DMS 273 treated with DMSO at 0.1 percent for 48 hours (cell line): ENCODE measurements at regions not wholly inside any gene's neighbourhood (a gene's known extent, or its start where the extent isn't known, plus 50 kb on each side); places are given as distances from the start of the nearest gene placed in this dataset.

Experiments
- DNase-seq: peaks from one replicate; lab custom pipeline; 2025; lab: John Stamatoyannopoulos, UW

DNA sequence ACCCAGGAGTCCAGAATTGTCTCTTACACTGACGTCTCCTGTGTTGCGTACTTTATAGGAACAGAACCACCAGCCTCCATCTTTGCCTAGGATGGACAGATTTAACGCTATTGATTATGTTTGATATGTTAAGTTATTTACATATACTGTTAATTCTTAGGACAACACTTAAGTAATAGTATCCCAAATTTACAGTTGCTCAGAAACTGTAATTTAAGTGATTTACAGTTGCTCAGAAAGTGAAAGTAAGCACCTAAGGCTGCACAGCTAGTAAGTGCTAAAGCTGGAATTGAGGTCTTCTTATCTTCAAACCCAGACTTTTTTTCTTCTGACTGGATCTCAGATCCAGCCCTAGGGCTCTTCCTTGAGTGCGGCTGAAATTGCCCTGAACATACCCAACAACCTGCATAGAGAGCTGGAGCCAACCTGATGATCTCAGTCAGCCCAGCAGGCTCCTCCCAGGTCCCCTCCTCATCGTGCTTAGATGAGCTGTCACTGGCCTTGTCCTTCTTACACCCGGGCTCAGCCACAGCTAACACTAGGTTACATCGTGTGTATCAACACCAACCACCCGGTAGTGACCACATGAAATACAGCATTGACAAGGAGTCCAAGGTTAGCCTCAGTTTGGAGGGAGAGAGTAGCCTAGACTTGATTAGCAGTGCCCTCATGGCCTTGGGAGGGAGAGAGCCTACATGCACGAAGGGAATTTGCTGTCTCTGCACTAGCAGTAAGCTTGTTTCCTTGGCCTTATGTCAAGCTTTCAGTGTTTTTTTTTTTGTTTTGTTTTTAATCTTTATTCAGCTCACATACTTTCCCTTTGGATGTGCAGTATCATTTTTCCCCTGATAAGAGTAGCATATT, 111.1 kb upstream of the ARHGAP5 start:
- no peak for DNase-seq

DNA sequence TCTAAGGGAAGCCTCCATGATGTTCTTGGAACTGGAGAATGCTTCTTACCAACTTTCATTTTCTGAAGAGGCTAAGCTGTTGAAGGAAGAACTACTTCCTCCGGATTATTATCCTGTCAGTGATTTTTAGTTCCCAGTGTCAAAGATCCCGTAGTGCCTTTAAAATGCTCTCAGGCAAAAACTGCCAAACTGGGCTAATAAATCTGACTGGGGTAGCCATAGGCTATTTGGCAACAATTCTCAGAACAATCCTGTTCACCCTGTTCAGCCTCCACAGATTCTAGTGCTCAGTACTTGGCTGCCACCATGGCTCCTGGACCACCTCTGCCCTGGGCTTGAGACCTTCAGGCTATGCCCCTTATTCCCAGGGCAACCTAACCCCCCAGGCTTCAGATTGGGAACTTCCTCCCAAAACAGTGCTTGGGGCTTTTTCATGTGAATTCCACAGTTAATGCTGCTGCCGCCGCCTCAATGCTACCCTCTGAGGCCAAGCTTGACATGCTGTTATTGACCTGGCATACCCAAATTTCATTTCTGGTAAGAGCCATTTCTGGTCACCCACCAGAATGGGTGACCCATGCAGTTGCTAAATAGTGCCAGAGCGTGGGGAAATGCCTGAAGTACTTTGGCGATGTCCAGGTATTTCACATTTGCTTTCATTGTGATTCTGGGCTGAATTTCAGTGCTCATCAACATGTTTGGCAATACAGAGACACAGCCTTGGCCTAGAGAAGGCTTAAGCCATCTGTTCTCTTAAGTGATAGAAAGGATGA, 110.0 kb upstream of the ARHGAP5 start:
- no peak for DNase-seq

DNA sequence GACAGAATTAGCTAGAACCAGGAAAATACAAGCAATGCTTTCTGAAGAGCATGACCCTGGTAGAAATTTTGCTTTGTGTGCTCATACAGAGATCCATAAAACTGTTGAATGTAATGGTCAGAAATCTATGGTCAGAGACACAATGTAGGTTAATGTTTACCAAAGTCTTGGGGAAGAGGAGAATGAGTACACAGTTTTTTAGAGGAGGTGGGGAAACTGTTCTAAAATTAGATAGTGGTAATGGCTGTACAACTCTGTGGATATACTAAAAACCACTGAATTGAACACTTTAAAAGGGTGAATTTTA, 109.5 kb upstream of the ARHGAP5 start:
- DNase-seq: no peak

DNA sequence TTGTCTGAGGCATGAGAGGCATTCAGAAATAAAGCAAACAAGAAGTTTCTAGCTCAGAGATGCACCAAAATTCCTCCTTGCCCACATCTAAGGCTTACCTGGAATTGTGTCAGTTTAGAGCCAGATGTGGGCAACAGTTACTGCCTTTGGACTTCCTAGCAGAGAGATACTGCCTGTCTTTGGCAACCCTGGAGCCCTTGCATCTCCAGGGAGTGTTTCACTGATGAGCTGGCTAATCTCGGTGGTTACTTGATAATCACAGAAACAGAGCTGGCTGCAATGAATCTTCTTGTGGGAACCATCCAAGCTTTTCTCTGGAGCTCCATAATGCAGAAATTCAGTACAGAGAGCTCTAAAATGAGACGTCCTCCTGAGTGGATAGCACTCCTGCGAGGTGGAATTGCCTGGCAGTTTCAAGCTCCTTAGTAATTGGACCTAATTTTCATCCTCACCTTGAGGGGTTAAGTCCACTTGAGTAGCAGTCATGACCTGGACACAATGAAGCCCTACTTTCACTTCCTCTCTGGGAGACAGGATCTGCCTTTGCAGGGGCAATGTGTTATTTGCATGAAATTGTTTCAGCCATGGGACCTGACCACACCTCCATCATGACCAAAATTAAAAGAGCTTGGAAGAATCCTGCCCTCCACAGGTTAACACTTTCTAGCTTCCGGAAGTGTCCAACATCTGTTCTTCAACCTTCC, 108.8 kb upstream of the ARHGAP5 start:
- no peak for DNase-seq

DNA sequence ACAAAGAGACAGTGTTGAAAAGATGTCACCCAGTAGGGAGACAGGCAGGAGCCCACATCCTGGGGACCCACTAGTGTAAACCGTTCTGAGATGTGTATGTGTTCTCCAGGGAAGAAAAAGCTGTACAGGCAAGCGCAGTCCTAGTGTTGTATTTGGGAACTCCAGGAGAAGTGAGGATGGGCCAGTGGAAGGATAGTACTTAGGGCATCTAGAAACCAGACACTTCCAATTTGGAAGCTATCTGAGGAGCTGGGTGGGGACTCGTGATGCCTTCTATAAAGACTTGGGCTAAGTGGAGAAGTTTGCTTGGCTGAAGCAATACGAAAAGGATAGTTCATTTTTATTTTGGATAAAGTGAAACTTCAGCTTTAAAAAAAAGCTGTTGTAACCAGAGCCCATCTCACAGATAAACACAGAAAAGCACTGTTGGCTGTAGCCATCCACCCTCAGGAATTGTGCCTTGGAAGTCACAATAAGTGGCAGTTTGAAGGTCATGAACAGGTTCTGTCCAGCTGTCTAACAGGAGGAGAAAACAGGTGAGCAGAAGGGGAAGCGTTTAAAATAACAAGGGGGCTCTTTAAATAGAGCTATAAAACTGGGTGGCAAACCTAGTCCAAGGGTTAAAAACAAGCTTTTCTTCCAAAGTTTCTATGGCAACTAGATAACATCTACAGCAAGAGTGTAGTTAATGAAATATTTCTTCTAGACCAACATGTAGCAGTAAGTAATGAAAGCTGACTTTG, 108.0 kb upstream of the ARHGAP5 start:
- DNase-seq: peak; percentile 71

DNA sequence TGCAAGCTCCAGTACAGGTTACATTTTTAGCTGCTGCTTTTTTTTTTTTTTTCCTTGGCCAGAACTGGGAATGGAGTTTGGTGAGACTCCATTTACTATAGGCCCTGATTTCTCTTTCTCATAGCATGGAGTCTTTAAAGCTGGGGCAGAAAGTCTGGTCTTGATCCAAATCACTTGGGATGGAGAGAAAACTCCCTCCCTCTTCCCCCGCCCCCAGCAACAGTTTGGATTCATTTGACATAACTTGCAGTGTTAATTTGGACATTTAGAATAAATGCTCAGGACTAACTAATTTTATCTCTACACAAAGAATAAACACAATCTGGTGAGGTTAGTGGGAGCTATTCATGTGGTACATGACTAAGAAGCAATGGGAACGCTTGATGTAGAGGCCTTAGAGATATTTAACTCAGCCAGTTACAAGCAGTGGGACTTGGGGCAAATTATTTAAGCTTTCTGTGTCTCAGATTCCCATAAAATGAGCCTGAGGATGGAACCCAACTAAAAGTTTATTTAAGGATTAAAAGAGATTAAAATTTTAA, 107.3 kb upstream of the ARHGAP5 start:
- DNase-seq: peak; percentile 71

DNA sequence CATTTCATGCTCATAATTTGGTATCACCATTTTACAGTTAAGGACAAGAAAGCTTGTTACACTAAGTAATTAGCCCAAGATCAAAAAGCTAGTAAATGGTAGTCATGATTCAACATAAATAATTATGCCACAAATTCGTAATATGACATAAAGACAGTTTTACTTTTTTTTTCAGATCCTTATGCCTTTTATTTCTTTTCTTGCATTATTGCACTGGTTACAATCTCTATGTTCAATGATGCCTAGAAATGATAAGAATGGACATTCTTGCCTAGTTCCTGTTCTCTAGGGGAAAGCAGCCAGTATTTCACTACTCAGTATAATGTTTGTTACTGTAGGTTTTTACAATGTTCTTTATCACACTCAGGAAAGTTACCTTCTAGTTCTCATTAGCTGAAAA, 106.4 kb upstream of the ARHGAP5 start:
- DNase-seq: no peak

DNA sequence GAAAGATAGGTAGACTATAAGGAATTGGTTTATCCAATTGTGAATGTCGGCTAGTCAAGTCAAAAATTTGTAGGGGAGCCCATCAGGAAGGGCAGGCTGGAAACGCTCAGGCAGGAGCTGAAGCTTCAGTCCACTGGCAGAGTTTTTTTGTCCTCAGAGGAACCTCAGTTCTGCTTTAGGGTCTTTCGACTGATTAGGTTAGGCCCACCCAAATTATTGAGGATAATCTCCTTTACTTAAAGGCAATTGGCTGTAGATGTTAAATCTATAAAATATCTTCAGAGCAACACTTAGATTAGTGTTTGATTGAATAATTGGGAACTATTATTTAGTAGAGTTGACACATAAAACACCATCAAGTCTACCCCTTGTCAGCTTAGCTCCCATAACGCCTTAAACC, 105.5 kb upstream of the ARHGAP5 start:
- DNase-seq: no peak

DNA sequence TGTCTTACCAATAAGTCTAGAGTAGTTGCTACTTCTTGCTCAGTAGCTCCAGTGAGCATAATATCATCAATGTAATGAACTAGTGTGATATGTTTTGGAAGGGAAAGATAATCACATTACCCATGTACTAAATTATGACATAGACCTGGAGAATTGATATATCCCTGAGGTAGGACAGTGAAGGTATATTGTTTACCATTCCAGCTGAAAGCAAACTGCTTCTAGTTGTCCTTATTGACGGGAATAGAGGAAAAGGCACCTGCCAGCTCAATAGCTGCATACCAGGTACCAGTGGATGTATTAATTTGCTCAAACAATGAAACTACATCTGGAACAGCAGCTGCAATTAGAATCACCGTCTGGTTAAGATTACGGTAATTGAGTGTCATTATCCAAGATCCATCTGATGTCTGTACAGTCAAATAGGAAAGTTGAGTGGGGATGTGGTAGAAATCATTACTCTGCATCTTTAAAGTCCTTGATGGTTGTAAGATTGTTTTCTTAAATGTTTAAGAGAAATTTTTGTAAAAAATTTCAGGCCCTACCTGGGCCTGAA, 100.0 kb upstream of the ARHGAP5 start:
- DNase-seq: peak; percentile 35

DNA sequence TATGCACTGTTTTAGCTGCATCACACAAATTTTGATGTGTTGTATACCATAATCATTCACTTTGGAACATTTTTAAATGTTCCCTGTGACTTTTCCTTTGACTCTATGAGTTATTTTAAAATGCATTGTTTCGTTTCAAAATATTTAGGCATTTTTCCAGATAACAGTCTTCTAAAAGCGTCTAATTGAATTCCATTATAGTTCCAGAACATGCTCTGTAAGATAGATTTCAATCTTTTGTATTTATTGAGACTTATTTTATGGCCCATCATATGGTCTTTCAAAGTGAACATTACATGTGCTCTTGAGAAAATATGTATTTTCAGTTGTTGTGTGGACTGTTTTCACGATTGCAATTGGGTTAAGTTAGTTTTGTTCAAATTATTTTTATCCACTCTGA, 98.7 kb upstream of the ARHGAP5 start:
- DNase-seq: no peak

DNA sequence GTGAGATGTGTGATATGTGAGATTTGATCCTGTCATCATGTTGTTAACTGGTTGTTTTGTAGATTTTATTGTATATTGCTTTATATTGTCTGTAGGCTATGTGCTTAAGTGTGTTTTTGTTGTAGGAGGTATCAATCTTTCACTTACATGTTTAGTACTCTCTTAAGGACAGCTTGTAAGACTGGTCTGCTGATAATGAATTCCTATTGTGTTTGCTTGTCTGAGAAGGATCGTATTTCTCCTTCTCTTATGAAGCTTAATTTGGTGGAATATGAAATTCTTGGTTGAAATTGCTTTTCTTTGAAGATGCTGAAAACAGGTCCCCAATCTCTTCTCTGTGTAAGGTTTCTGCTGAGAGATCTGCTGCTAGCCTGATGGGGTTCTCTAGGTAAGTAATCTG, 94.5 kb upstream of the ARHGAP5 start:
- DNase-seq: no peak

DNA sequence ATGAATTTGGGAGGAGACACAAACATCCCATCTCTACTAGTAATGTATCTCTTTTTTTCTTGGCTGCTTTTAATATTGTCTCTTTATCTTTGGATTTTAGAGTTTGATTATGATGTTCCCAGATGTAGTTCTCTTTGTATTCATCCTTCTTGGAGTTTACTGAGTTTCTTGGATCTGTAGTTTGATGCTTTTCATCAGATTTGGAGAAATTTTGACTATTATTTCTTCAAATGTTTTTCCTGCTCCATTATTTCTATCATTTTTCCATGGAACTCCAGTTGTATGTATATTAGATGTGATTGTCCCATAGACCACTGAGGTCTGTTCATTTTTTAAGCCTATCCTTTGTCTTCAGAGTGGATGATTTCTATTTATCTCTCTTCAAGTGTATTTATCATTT, 90.7 kb upstream of the ARHGAP5 start:
- DNase-seq: no peak

DNA sequence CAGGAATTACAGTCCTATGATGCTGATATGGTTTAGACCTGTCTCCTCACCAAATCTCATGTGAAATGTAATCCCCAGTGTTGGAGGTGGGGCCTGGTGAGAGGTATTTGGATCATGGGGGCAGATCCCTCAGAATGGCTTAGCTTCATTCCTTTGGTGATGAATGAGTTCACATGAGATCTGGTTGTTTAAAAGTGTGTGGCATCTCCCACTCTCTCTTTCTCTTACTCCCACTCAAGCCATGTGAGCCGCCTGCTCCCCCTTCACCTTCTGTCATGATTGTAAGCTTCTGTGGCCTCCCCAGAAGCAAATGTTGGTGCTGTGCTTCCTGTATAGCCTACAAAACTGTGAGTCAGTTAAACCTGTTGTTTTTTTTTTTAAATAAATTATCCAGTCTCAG, 89.4 kb upstream of the ARHGAP5 start:
- no peak for DNase-seq

DNA sequence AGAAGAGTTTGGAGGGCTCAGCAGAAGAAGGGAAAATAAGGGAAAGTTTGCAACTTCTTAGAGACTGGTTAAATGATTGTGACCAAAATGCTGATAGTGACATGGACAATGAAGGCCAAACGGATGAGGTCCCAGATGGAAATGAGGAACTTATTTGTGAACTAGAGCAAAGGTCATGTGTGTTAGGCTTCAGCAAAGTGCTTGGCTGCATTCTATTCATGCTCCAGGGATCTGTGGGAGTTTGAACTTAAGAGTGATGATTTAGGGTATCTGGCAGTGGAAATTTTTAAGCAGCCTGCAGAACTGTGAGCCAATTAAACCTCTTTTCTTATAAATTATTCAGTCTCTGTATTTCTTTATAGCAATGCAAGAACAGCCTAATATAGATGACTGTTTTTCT, 88.9 kb upstream of the ARHGAP5 start:
- DNase-seq: no peak

DNA sequence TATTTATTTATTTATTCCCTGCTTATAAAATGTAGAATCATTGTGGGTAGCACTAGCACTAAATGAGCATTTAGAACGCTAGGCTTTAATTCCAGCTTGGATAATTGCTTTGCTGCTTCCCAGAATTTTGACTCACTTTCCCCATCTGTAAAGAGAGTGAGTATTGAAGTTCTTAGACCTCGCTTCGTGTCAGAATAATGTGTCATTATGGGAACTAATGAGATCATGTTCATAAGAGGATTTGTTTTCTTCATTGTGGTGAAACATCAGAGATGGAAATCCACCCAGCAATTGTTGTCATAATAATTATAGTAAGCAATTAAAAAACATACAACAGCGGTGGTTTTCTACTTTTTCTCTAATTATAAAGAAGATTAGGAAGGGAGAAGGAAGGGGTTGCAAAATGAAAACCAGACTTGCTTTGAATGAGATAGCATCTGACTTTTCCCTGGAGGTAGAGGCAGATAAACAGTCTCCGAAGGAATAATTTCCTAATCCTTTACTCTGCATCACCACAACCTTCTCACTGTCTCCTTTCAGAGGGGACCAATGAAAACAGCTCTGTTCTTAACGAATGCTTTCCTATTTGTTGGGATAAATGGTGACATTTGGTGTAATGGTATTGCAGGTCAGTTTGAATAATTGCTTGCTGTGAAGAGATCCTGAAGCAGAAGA, 86.8 kb upstream of the ARHGAP5 start:
- no peak for DNase-seq

DNA sequence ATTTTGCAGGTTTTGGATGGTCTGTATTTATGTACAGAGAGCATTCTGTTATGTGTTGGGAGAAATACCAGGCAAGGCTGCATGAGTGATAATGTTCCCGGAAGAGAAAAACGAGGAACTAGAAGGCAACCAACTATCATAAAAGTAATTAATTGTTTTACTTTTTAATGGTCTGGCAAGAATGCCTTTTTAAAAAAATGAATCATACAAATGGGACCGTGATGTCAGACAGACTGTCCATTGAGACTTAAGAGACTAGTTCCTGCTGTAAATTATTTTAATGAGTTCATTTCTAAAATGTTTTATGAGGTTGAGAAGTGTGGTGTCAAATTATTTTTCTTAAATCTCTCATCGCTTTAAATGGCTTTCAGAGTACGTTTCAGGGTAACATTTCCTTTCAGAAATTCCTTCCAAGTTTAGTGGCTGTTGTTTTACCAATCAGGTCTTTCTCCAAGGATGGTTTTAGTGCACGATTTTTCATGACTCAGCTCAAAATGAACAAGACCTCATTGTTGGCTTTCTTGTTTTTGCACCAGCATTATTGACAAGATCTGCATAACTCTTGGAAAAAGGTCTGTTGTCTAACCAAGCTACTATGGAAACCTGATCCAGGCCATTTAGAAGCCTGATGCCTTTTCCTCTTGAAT, 86.1 kb upstream of the ARHGAP5 start:
- DNase-seq: no peak

DNA sequence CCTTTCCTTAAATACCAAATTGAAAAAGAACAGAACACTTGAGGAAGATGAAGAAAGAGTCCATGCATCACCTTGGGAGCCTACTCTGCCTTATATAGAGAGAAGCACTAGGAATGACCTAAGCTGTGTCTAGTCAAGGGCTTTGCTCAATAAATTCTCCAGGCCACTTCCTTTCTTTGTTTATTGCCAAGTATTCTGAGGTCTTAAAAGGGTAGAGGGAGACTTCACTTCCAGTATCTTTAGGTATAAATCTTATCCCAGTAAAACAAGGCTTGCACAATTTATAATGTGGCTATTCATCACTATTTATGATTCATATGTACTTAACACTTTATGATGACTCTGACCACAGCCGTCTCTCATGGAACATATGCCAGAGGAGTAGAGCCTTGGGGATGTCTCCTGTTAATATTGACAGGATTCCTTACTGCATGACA, 85.1 kb upstream of the ARHGAP5 start:
- no peak for DNase-seq

DNA sequence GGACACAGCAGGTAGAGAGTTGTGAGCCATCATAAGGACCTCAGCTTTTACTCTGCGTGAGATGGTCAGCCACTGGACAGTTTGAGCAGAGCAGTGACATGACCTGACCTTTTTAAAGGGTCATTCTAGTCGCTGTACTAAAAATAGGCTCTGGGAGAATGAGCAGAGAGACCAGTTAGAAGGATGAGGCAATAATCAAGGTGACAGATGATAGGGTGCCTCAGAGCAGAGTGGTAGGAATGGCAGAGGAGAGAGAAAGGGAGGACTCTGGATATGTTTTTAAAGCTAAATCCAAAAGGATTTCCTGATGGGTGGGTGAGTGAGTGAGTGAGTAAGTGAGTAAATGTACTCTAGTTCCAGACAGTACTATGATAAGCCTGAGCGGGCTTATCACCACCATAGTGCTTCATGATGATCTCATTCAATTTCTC, 83.6 kb upstream of the ARHGAP5 start:
- DNase-seq: no peak

DNA sequence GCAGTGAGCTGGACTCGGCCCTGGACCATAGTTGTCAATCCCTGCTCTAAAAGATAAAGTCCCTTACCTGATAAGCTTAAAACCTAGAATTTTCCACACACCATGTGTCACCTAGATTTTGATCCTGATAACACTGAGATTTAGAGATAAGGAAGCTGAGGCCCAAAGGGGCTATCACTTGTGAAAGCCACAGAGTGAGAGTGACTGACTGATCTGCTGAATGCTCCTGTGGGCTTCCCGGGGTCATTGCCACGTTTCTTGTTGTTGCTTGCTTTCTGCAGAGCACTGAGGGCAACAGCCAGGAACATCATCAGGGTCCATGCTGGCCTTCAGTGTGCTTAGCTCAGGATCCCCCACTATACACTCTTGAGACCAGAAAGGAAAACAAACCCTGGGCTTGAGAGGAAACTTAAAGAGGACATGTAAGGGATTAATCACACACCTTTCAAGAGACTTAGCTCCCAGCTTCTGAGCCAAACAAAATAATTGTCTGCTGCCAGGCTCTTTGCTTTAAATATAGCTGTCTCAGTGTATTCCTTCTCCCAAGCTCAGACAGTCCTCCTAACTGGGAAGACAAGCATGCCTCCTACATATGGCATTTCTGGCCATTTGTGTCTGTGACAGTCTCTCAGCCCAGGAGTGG, 82.6 kb upstream of the ARHGAP5 start:
- DNase-seq: no peak

DNA sequence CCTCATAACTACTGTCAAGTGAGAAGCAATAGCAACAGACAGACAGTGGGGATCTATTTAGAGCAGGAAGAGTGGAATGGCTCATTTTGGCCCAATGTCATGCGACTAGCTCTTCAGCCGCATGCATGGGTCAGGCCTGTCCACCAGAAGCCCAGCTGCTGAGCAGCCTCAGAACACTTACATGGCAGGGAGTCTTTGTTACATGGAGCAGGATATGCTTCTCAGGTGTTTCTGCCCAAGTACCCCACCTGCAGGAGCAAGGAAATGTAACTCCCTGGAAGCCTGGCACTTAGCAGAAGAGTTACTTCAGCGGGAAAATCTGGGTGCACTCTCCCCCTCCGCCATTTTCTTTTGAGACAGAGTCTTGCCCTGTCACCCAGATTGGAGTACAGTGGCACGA, 73.5 kb upstream of the ARHGAP5 start:
- no peak for DNase-seq
